ENCODE measurements at regions not wholly inside any gene's neighbourhood (a gene's known extent, or its start where the extent isn't known, plus 50 kb on each side); places are given as distances from the start of the nearest gene placed in this dataset.
"Not testable (repeated sequence)": the region's sequence is repeated elsewhere in the genome, so short reads cannot be mapped to it uniquely, and the experiment has no call there.

DNA sequence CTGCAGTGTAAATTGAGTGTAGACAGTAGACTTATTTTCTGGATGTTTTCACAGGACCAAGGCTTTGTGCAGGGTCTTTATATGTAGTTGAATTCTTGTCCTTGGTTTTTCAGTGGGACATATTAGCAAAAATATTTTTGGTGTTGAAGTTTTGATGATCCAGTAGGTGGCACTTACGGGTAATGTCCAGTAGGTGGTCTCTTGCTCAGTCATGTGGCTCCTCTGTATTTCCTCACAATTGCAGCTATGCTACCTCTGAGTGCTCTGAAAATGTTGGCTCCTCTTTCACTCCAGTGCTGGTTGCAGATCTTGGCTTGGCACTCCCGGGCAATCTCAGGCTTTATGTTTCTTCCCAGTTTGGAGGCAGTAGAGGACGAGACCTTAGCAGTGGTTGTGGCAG is 419.8 kb upstream of the AMOT start:
- no peak overlapping the region for H3K4me3 ChIP-seq (ENCODE audit: low read depth, low read length)
- TF ChIP-seq, protein P1, sequence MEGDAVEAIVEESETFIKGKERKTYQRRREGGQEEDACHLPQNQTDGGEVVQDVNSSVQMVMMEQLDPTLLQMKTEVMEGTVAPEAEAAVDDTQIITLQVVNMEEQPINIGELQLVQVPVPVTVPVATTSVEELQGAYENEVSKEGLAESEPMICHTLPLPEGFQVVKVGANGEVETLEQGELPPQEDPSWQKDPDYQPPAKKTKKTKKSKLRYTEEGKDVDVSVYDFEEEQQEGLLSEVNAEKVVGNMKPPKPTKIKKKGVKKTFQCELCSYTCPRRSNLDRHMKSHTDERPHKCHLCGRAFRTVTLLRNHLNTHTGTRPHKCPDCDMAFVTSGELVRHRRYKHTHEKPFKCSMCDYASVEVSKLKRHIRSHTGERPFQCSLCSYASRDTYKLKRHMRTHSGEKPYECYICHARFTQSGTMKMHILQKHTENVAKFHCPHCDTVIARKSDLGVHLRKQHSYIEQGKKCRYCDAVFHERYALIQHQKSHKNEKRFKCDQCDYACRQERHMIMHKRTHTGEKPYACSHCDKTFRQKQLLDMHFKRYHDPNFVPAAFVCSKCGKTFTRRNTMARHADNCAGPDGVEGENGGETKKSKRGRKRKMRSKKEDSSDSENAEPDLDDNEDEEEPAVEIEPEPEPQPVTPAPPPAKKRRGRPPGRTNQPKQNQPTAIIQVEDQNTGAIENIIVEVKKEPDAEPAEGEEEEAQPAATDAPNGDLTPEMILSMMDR (conservative IDR thresholded peaks at IDR 0.05; ENCODE audit: low read depth, low read length), result peak; percentile 22
- no peak for DNase-seq (ENCODE audit: low read depth)

DNA sequence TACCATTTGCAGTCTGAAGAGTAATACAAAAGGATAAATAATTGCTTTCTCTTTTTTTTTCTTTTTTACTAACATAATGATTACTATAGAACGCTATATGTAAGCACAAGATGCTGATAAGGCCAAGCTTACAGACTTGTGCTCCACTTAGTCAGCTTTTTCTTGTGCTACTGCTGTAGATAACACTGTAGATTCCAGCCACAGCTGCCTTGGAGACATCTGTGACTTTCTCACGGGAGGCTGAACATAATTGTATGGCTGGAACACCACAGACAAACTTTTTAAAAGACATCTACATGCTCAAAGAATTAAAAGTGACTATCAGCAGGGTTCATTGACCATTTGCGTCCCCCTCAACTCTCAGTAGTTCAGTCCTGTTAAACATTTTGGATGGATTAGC is 381.7 kb upstream of the AMOT start:
- H3K4me3 ChIP-seq (ENCODE audit: low read depth, low read length), result no peak overlapping the region
- no peak for DNase-seq (ENCODE audit: low read depth)
- TF ChIP-seq, protein P1 (conservative IDR thresholded peaks at IDR 0.05; ENCODE audit: low read depth, low read length), result no peak

DNA sequence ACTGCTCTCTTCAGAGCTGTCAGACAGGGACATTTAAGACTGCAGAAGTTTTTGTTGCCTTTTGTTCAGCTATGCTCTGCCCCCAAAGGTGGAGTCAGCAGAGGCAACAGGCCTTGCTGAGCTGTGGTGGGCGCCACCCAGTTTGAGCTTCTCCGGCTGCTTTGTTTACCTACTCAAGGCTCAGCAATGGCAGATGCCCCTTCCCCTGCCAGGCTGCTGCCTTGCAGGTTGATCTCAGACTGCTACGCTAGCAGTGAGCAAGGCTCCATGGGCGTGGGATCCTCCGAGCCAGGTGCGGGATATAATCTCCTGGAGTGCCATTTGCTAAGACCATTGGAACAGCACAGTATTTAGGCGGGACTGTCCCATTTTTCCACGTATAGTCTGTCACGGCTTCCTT is 371.4 kb upstream of the AMOT start:
- H3K4me3 ChIP-seq (ENCODE audit: low read depth, low read length), result no peak overlapping the region
- DNase-seq (ENCODE audit: low read depth), result no peak
- TF ChIP-seq, protein P1 (conservative IDR thresholded peaks at IDR 0.05; ENCODE audit: low read depth, low read length), result no peak

DNA sequence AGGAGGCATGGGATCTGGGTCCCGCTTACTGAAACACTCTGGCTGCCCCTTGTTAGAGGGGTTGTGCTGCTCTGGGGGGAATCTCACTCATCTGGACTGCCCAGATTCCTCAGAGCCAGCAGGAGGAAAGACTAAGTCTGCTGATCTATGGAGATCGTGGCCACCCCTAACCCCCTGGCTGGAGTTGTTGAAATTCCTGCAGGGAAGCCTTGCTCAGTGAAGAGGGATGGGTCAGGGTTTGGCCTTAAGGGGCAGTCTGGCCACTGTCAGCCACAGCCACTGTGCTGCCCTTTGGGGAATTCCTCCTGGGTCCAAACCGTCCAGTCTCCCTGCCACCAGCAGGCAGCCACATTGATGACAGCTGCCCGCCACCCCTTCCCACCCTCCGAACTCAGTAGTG is 362.0 kb upstream of the AMOT start:
- DNase-seq (ENCODE audit: low read depth), result no peak
- TF ChIP-seq, protein P1 (conservative IDR thresholded peaks at IDR 0.05; ENCODE audit: low read depth, low read length), result no peak
- H3K4me3 ChIP-seq (ENCODE audit: low read depth, low read length), result no peak overlapping the region

DNA sequence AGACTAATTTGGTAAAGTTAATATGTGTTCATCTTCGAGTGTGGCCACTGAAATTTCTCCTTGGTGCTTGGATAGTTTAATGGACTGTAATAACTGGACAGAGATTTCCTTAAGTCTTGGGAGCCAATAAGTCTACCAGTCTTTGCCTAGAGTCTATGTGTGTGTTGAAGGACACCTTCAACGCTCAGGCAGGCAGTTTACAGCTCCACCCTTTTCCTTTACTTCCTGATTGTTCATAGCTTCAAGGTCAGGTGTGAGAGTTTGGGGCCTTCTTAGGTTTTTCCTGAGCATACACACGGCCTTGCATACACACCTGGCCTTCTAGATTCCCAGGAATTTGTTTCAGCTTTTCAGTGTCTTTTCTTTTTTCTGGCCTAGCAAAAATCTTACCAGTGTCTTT is 355.3 kb upstream of the AMOT start:
- DNase-seq (ENCODE audit: low read depth), result no peak
- TF ChIP-seq, protein P1 (conservative IDR thresholded peaks at IDR 0.05; ENCODE audit: low read depth, low read length), result no peak
- no peak overlapping the region for H3K4me3 ChIP-seq (ENCODE audit: low read depth, low read length)

DNA sequence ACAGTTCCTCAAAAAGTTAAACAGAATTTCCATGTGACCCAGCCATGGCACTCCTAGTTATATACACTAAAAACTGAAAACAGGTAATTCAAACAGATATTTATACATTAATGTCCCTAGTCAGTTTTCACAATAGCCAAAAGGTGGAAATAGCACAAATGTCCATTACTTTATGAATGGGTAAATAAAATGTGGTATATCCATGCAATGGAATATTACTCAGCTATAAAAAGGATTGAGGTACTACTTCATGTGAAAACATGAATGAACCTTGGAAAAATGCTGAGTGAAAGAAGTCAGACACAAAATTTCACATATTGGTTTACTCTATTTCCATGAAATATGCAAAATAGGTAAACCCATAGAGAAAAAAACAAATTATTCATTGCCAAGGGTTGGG is 351.8 kb upstream of the AMOT start:
- no peak for DNase-seq (ENCODE audit: low read depth)
- no peak overlapping the region for H3K4me3 ChIP-seq (ENCODE audit: low read depth, low read length)
- TF ChIP-seq, protein P1 (conservative IDR thresholded peaks at IDR 0.05; ENCODE audit: low read depth, low read length), result no peak

DNA sequence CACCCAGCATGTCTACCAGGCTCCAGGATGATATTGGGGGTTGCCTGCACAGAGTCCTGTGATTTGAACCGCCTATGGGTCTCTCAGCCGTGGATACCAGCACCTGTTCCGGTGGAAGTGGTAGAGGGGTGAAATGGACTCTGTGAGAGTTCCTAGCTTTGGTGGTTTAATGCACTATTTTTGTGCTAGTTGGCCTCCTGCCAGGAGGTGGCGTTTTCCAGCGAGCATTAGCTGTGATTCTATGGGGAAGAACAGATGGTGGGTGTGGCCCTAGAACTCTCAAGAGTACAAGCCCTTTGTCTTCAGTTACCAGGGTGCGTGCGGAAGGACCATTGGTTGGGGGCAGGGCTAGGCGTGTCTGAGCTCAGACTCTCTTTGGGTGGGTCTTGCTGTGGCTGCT is 316.9 kb upstream of the AMOT start:
- no peak for DNase-seq (ENCODE audit: low read depth)
- TF ChIP-seq, protein P1 (conservative IDR thresholded peaks at IDR 0.05; ENCODE audit: low read depth, low read length), result no peak
- no peak overlapping the region for H3K4me3 ChIP-seq (ENCODE audit: low read depth, low read length)

DNA sequence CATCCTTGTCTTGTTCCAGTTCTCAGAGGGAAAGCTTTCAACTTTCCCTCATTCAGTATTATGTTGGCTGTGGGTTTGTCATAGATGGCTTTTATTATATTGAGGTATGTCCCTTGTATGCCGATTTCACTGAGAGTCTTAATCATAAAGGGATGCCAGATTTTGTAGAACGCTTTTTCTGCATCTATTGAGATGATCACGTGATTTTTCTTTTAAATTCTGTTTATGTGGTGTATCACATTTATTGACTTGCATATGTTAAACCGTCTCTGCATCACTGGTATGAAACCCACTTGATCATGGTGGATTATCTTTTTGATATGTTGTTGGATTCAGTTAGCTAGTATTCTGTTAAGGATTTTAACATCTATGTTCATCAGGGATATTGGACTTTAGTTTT is 313.7 kb upstream of the AMOT start:
- H3K4me3 ChIP-seq (ENCODE audit: low read depth, low read length); DNase-seq (ENCODE audit: low read depth): not testable (repeated sequence)
